GM13976 (cell line): ENCODE measurements at regions not wholly inside any gene's neighbourhood (a gene's known extent, or its start where the extent isn't known, plus 50 kb on each side); places are given as distances from the start of the nearest gene placed in this dataset.

ENCODE experiments used
- DNase-seq: peaks from one replicate; pipeline ENCODE4 v3.0.0; 2012; ENCODE audit warnings: low spot score
- in situ Hi-C: fragments of 300-500 bp; cut with MboI; formaldehyde crosslinking; loops from one replicate; pipeline ENCODE4 v1.12.0; 2022; ENCODE audit warnings: low sequenced_read_pairs, mixed read lengths, inconsistent platforms; ENCODE audit not compliant: unreplicated experiment
- TF ChIP-seq, protein P1 (sequence below): IDR thresholded peaks from 2 replicates; pipeline ENCODE4 v1.5.1; 2012; ENCODE audit warnings: borderline replicate concordance, mild to moderate bottlenecking; ENCODE audit not compliant: insufficient read depth; ENCODE audit errors: extremely low read depth, missing control alignments, control extremely low read depth

DNA sequence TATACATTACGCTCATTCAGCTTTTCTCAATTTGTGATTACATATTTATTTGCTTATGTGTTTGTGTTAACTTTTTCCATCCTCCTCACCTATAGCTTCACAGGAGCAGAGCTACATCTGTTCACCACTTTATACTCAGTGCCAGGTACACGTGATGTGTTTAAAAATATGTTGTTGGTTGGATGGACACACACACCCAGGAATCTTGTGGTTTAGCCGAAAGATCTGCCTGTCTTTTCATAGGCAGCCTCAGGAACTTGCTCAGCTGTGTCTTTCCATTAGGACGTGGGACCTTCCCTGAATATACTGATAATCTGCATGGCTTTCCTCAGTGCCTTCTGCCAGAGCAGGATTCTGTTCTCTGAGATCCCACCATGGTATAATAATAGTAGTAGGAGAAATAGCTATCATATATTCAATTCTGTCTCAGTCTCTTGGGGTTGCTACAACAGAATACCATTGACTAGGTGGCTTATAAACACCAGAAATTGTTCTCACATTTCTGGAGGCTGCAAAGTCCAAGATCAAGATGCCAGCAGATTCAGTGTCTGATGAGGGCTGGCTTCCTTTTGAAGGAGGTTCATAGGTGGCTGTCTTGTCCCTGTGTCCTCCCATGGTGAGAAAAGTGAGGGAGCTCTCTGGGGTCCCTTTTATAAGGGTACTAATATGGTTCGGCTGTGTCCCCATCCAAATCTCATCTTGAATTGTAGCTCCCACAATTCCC is 50.0 kb upstream of the SOD3 start:
- TF ChIP-seq, protein P1, sequence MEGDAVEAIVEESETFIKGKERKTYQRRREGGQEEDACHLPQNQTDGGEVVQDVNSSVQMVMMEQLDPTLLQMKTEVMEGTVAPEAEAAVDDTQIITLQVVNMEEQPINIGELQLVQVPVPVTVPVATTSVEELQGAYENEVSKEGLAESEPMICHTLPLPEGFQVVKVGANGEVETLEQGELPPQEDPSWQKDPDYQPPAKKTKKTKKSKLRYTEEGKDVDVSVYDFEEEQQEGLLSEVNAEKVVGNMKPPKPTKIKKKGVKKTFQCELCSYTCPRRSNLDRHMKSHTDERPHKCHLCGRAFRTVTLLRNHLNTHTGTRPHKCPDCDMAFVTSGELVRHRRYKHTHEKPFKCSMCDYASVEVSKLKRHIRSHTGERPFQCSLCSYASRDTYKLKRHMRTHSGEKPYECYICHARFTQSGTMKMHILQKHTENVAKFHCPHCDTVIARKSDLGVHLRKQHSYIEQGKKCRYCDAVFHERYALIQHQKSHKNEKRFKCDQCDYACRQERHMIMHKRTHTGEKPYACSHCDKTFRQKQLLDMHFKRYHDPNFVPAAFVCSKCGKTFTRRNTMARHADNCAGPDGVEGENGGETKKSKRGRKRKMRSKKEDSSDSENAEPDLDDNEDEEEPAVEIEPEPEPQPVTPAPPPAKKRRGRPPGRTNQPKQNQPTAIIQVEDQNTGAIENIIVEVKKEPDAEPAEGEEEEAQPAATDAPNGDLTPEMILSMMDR, result no peak
- in situ Hi-C loops, result no loop called here
- no peak for DNase-seq
